ENCODE measurements at regions not wholly inside any gene's neighbourhood (a gene's known extent, or its start where the extent isn't known, plus 50 kb on each side); places are given as distances from the start of the nearest gene placed in this dataset.
A peak's percentile ranks its signal among the peaks of the same experiment; 100 is the strongest.

DNA sequence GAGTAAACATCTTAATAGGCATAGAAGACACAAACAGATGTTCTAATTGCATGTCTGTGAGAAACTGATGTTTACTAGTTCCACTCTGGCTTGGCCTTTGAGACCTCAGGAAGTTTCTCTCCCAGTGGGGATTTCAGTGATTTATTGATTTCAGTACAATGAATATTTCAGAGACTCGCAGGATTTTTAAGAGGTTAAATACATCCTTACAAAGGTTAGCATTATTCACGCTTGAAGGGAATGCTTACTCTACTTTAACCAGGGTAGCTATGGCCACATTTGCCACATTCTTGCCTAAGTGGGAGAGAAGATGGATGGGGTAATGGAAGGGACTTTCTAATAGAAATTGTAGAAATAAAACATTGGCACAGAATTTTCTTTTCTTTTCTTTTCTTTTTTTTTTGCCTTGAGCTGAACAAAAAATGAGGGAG, 480.1 kb downstream of the SPRY1 start:
- no peak for DNase-seq (ENCODE audit: low spot score)

GRCh38 chr4:123877551-123877950, 481.0 kb downstream of the SPRY1 start:
- DNase-seq (ENCODE audit: low spot score), result no peak

GRCh38 chr4:123878976-123879375, 482.4 kb downstream of the SPRY1 start:
- no peak for DNase-seq (ENCODE audit: low spot score)

GRCh38 chr4:123880631-123881030, 484.0 kb downstream of the SPRY1 start:
- DNase-seq (ENCODE audit: low spot score), result no peak

- no peak for DNase-seq (ENCODE audit: low spot score)
These were observed 488.3 kb downstream of the SPRY1 start for GRCh38 chr4:123884922-123885321.

GRCh38 chr4:123889507-123889906, 492.9 kb downstream of the SPRY1 start:
- DNase-seq (ENCODE audit: low spot score), result peak; percentile 65

DNA sequence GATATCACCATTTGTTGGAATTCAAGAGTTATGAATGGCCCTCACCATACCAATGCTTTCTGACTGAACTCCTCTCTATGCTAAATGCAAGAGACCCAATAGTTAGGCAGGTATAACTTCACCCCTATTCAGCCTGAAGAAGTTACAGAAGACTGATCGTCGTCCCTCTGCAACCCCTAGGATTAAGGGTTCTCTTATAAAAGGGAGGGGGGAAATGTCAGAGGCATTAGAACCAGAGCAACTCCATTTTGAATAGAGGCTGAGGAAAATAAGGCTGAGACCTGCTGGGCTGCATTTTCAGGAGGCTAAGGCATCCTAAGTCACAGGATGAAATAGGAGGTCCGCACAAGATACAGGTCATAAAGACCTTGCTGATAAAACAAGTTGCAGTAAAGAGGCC, 494.3 kb downstream of the SPRY1 start:
- DNase-seq (ENCODE audit: low spot score), result no peak

GRCh38 chr4:123891881-123892280, 495.3 kb downstream of the SPRY1 start:
- no peak for DNase-seq (ENCODE audit: low spot score)

DNA sequence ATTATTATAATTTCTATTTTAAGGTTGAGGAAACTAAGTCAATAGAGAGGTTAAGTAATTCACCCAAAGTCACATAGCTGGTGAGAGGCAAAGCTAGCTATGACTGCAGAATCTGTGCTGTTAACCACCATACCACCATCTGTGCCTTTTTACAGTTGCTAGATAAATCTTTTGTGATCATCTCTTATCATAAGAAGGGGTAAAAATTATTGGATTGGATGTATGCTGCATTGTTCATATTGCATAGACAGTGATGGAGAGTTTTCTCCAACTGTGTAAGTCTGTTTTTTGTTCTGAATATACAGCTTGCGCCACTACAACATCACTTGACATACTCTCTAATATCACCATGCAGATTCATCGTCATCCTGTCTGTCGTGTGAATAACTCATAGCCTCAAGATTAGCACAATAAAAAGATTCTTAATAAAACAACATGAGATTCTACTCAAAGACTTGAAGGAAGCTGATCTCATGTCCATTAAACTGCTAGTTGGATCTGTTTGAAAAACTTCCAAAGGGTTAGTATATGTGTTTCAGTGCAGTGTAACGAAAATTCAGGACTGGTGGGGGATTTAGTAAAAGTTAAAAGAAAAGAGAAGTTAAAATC, 495.9 kb downstream of the SPRY1 start:
- peak; percentile 6 for DNase-seq (ENCODE audit: low spot score)

- DNase-seq (ENCODE audit: low spot score), result peak; percentile 71
These were observed 496.7 kb downstream of the SPRY1 start for GRCh38 chr4:123893011-123893981.

DNA sequence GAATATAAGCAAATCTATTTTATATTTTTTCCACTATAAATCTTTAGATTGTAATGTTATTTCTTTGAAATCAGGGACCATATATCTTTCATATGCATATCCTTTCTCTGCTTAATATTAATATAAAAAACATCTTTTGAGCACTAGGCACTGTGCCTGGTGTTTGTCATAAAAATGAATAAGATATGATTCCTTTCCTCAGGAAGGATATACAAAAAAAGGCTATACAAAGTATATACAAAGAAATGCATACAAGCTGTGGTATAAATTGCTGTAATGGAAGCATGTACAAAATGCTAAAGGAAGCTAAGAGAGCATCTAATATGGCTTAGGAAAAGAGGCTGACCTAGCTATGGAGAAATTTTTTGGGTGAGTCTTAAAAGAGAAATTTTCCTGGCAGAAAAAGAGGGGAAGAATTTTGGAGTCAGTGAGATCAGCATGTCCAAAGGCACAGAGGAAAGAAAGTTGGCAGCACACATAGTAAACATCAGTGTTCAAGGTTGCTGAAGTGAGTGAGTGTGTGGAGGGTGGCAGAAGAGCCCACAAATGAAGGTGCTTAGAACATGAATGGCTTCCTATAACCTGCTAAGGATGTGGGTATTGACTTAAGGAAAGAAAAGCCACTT, 500.0 kb downstream of the SPRY1 start:
- DNase-seq (ENCODE audit: low spot score), result no peak

DNA sequence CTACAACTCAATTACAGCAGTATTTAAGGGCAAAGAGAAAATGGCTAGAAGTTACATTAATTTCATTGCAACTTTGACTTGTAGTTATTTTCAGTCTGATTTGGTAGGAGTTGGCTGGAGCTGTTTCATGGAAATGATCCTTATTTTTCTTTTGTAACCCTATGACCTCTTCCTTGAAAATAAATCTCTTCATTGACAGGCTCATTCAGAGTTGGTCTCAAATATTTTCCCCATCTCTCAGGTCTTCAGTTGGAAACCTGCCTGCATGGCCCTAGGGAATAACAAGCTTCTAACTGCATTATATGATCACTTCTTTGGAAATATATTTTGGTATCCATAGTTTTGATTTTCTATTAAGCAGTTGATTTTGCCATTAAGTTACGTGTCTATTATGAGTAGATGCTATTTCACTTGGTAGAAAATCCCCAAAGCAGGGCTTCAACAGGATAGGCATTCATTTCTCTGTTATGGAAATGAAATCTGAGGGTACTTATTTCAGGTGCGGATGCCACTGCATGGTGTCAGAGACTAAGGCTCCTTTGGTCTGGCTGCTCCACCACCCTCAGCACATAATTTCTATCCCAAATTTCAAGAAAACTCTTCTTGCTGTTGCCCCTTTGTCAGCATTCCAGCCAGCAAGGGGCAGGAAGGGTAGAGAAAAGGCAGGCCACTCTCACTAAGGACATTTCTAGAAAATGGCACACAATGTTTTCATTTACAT, 502.5 kb downstream of the SPRY1 start:
- DNase-seq (ENCODE audit: low spot score), result no peak

- no peak for DNase-seq (ENCODE audit: low spot score)
These were observed 508.3 kb downstream of the SPRY1 start for GRCh38 chr4:123904882-123905281.

DNA sequence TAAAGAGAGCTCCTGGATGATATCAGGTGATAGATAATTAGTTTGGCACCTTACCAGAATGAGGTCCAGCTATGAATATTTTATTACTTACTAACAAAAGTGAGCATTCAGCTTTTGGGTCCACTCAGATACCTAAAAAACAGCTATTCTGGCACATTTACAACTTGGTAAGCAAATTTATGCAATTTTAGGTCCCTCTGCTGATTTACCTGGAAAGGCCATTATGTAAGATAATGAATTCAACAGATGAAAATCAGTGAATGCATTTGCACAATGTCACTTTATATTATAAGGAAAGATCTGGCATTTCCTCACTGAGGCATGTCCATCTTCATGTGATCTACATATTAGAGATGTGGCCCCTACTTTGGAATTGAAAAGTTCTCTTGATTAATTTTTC, 517.0 kb downstream of the SPRY1 start:
- no peak for DNase-seq (ENCODE audit: low spot score)

DNA sequence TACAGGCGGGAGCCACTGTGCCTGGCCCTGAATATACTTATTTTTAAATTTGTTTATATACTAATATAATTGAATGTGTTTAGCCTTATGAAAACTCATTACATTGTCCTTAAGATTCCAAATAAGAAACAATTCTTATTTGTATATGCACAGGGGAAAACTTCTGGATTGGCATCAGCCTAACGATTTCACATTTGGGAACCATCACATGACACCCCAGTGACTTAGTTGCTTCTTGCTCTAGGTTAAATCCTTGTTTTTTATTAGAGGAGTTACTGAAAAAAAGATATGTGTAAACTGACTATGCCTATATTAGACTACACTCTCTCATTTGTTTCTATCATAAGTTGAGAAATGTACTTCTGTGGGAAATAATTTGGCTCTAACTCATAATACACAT, 520.2 kb downstream of the SPRY1 start:
- DNase-seq (ENCODE audit: low spot score), result no peak

DNA sequence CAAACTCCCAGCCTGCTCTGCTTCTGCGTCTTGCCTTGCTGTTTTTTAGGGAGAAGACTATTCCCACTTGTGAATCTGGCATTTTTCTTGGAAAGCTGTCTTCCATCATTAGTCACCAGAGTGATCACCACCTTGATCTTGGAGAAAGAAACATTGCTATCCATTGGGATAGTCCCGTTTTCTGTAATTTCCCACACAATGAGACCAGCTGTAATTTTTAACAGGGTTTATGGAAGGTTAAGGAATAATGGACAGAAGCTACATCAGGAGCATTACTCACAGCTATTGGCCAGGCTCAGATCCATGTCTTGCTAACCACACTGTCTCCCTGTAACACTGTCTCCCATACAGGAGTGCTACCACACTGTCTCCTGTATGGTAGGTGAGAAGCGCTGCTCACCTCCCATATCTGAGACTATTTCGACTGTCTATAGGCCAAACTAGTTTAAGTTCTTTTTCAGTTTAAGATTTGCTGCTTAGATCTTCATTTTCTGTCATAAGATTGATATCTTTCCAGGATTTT, 523.0 kb downstream of the SPRY1 start:
- no peak for DNase-seq (ENCODE audit: low spot score)

DNA sequence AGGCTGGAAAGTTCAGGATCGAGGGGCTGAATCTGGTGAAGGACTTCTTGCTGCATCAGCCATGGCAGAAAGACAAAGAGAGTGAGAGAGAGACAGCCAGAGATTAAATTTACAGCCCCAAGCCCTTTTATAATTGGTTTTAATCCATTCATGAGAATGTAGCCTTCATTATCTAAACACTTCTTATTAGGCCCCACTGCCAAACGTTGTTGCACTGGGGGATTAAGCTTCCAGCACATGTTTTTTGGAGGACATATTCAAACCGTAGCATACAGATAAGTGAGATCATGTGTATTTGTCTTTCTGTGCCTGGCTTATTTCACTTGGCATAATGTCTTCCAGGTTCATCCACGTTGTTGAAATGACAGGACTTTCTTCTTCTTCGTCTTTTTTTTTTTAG, 524.7 kb downstream of the SPRY1 start:
- DNase-seq (ENCODE audit: low spot score), result peak; percentile 9

DNA sequence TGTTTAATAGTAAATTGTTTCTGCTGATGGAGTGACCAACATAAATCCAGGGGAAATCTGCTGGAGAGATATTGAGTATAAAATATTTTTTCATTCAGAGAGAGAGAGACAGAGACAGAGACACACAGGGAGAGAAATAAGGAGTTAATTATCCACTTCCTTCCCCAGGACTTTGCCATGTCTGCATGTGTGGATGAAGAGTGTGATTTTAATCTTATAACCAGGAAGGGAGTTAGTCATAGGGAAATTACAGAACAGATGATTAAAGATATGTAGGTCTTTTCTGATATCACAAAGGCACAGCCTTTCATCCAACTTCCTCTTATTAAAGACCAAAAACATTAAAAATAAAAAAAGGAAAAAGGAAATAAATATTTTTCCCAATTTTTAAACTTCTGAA, 526.3 kb downstream of the SPRY1 start:
- no peak for DNase-seq (ENCODE audit: low spot score)

- DNase-seq (ENCODE audit: low spot score), result no peak
These were observed 527.9 kb downstream of the SPRY1 start for GRCh38 chr4:123924536-123924935.

DNA sequence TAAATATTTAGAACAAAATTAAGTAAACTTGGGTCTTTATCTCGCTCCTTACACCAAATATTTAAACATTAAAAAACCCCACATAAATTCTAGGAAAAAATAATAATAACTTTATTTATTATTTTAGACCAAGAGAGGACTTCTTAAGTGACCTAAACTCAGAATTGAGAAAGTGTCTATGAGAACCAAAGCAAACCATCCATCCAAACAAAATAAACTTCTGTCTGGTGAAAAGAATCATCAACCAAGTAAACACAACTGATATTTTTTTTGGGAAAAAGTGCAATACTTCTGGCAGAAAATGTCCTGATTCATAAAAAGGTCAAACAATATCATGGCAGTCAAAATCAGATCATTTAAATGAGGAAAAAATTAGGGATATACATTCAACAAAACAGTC, 533.0 kb downstream of the SPRY1 start:
- no peak for DNase-seq (ENCODE audit: low spot score)

- DNase-seq (ENCODE audit: low spot score), result no peak
These were observed 534.4 kb downstream of the SPRY1 start for GRCh38 chr4:123930996-123931395.

- DNase-seq (ENCODE audit: low spot score), result no peak
These were observed 537.5 kb downstream of the SPRY1 start for GRCh38 chr4:123934096-123934495.
